Peyer's patch (tissue), 4 donors: ENCODE measurements at regions not wholly inside any gene's neighbourhood (a gene's known extent, or its start where the extent isn't known, plus 50 kb on each side); places are given as distances from the start of the nearest gene placed in this dataset.

Experiments used
- DNase-seq, 3 donors: peaks; one replicate each; pipeline ENCODE4 v3.0.0-alpha.2; 2017 to 2019
- H3K27ac ChIP-seq, 4 donors: fragments of 200-600 bp; sonication (generic); one replicate each; pipeline ENCODE4 v1.5.1; 2016 to 2019
- H3K27me3 ChIP-seq, 2 donors: fragments of 200-600 bp; sonication (generic); one replicate each; pipeline ENCODE4 v1.5.1; 2019
- H3K36me3 ChIP-seq, 3 donors: fragments of 200-600 bp; sonication (generic); one replicate each; pipeline ENCODE4 v1.5.1; 2016 to 2019
- H3K4me1 ChIP-seq, 4 donors: fragments of 200-600 bp; sonication (generic); one replicate each; pipeline ENCODE4 v1.5.1; 2016 to 2019
- H3K4me3 ChIP-seq, 4 donors: fragments of 200-600 bp; sonication (generic); 1 replicate in 3 of 4; 2 replicates in 1 of 4; pipeline ENCODE4 v1.5.1; 2016 to 2019; ENCODE audit warnings: mild to moderate bottlenecking in 1 of 4
- H3K9me3 ChIP-seq, 4 donors: fragments of 200-600 bp; sonication (generic); one replicate each; pipeline ENCODE4 v1.5.1; 2016 to 2019; ENCODE audit warnings: mild to moderate bottlenecking in 1 of 4
- CTCF ChIP-seq, 6 experiments: fragments of 450-650 bp in 4 of 6; fragments of 200-600 bp in 2 of 6; sonication (generic) in 1 of 6; IDR thresholded peaks; one replicate each; pipeline ENCODE4 v1.5.1; 2017 to 2019; ENCODE audit warnings: antibody characterized with exemption in 6 of 6, mild to moderate bottlenecking in 3 of 6, moderate library complexity in 1 of 6
- POLR2A ChIP-seq, 2 donors: fragments of 450-650 bp; IDR thresholded peaks; one replicate each; pipeline ENCODE4 v1.5.1; 2017; ENCODE audit warnings: antibody characterized with exemption in 2 of 2, mild to moderate bottlenecking in 2 of 2, moderate library complexity in 2 of 2

- Histone ChIP-seq H3K27ac (no peak overlapping the region), H3K27me3 (no peaks in the 10 kb centered on the region), H3K4me3 (no peak overlapping the region), H3K36me3 (no peaks in the 10 kb centered on the region), H3K9me3 (no peaks in the 10 kb centered on the region), H3K4me1 (no peaks in the 10 kb centered on the region)
- no peak for DNase-seq
- TF ChIP-seq CTCF (IDR thresholded peaks at IDR 0.05) (no peak), POLR2A (IDR thresholded peaks at IDR 0.05) (no peak)
Observed at GRCh38 chr4:13763707-13764106, 136.2 kb upstream of the BOD1L1 start.

- TF ChIP-seq CTCF (IDR thresholded peaks at IDR 0.05): no peak
- TF ChIP-seq POLR2A (IDR thresholded peaks at IDR 0.05): no peak
- H3K4me3 ChIP-seq: no peak overlapping the region
- no peaks in the 10 kb centered on the region for H3K27me3 ChIP-seq
- H3K4me1 ChIP-seq: no peaks in the 10 kb centered on the region
- H3K27ac ChIP-seq: no peak overlapping the region
- H3K36me3 ChIP-seq: no peaks in the 10 kb centered on the region
- no peaks in the 10 kb centered on the region for H3K9me3 ChIP-seq
- no peak for DNase-seq
Observed at GRCh38 chr4:13765539-13765938, 138.0 kb upstream of the BOD1L1 start.

- no peaks in the 10 kb centered on the region for H3K9me3 ChIP-seq
- no peak overlapping the region for H3K27ac ChIP-seq
- TF ChIP-seq POLR2A (IDR thresholded peaks at IDR 0.05): no peak
- no peak for TF ChIP-seq CTCF (IDR thresholded peaks at IDR 0.05)
- no peaks in the 10 kb centered on the region for H3K27me3 ChIP-seq
- H3K4me1 ChIP-seq: no peaks in the 10 kb centered on the region
- no peak overlapping the region for H3K4me3 ChIP-seq
- no peaks in the 10 kb centered on the region for H3K36me3 ChIP-seq
- no peak for DNase-seq
Observed at GRCh38 chr4:13766761-13767540, 139.4 kb upstream of the BOD1L1 start.

GRCh38 chr4:13777341-13777740, 149.8 kb upstream of the BOD1L1 start:
- no peaks in the 10 kb centered on the region for H3K27me3 ChIP-seq
- H3K36me3 ChIP-seq: no peaks in the 10 kb centered on the region
- H3K4me3 ChIP-seq: no peak overlapping the region
- no peaks in the 10 kb centered on the region for H3K4me1 ChIP-seq
- no peak for DNase-seq
- TF ChIP-seq POLR2A (IDR thresholded peaks at IDR 0.05): no peak
- no peak for TF ChIP-seq CTCF (IDR thresholded peaks at IDR 0.05)
- no peak overlapping the region for H3K27ac ChIP-seq
- H3K9me3 ChIP-seq: peaks cover 0 to 5% (median 0%) of the 10 kb centered on the region in 4 donors

GRCh38 chr4:13778367-13778766, 150.8 kb upstream of the BOD1L1 start:
- no peak for DNase-seq
- H3K9me3 ChIP-seq: peaks cover 0 to 5% (median 0%) of the 10 kb centered on the region in 4 donors
- H3K36me3 ChIP-seq: no peaks in the 10 kb centered on the region

More at GRCh38 chr4:13778367-13778766, 150.8 kb upstream of the BOD1L1 start:
- no peak for TF ChIP-seq CTCF (IDR thresholded peaks at IDR 0.05)
- TF ChIP-seq POLR2A (IDR thresholded peaks at IDR 0.05): no peak
- H3K27me3 ChIP-seq: no peaks in the 10 kb centered on the region
- H3K4me1 ChIP-seq: no peaks in the 10 kb centered on the region
- no peak overlapping the region for H3K27ac ChIP-seq
- no peak overlapping the region for H3K4me3 ChIP-seq
